OCI-LY1 (cell line): ENCODE measurements at regions not wholly inside any gene's neighbourhood (a gene's known extent, or its start where the extent isn't known, plus 50 kb on each side); places are given as distances from the start of the nearest gene placed in this dataset.

Source experiments
- H2AFZ ChIP-seq: fragments of 200-600 bp; sonication (generic), shearing (Covaris generic); 2 replicates; pipeline ENCODE4 v1.6.0; 2014; ENCODE audit warnings: antibody characterized with exemption, mild to moderate bottlenecking, low read length
- H3F3A ChIP-seq: fragments of 200-600 bp; sonication (generic), shearing (Covaris generic); 2 replicates; pipeline ENCODE4 v1.6.0; 2014; ENCODE audit warnings: mild to moderate bottlenecking, antibody characterized with exemption, low read length, moderate library complexity; ENCODE audit not compliant: insufficient read depth
- H3K27ac ChIP-seq: fragments of 200-600 bp; sonication (generic); 2 replicates; pipeline ENCODE4 v1.5.1; 2014; ENCODE audit warnings: low read length, mixed run types, mild to moderate bottlenecking, low read depth; ENCODE audit not compliant: poor library complexity, severe bottlenecking
- H3K27me3 ChIP-seq: fragments of 200-600 bp; sonication (generic); 2 replicates; pipeline ENCODE4 v1.6.0; 2014; ENCODE audit warnings: antibody characterized with exemption, mild to moderate bottlenecking, low read length, moderate library complexity; ENCODE audit not compliant: insufficient read depth
- H3K36me3 ChIP-seq: fragments of 200-600 bp; sonication (generic); 2 replicates; pipeline ENCODE4 v1.6.1; 2014; ENCODE audit warnings: mild to moderate bottlenecking, antibody characterized with exemption, low read length, moderate library complexity, mixed read lengths; ENCODE audit not compliant: insufficient read depth
- H3K4me1 ChIP-seq: fragments of 200-600 bp; sonication (generic); 2 replicates; pipeline ENCODE4 v1.5.1; 2014; ENCODE audit warnings: mild to moderate bottlenecking, low read length, moderate library complexity; ENCODE audit not compliant: insufficient read depth, severe bottlenecking
- H3K4me2 ChIP-seq: fragments of 200-600 bp; sonication (generic), shearing (Covaris generic); 2 replicates; pipeline ENCODE4 v1.6.1; 2014; ENCODE audit warnings: low read length
- H3K4me3 ChIP-seq: fragments of 200-600 bp; sonication (generic); 2 replicates; pipeline ENCODE4 v1.5.1; 2014; ENCODE audit warnings: low read length, low read depth, mild to moderate bottlenecking, mixed read lengths; ENCODE audit not compliant: poor library complexity, severe bottlenecking
- H3K79me2 ChIP-seq: fragments of 200-600 bp; shearing (Covaris generic); 2 replicates; pipeline ENCODE4 v1.6.1; 2016; ENCODE audit warnings: mixed run types, low read length, mixed read lengths; ENCODE audit not compliant: insufficient read depth
- H3K9ac ChIP-seq: fragments of 200-600 bp; sonication (generic), shearing (Covaris generic); 2 replicates; pipeline ENCODE4 v1.6.1; 2014; ENCODE audit warnings: mild to moderate bottlenecking, low read length, mixed read lengths
- H3K9me2 ChIP-seq: fragments of 200-600 bp; sonication (generic), shearing (Covaris generic); 2 replicates; pipeline ENCODE4 v1.6.1; 2014; ENCODE audit warnings: low read depth, mild to moderate bottlenecking, low read length, mixed read lengths
- H3K9me3 ChIP-seq: fragments of 200-600 bp; shearing (Covaris generic); 2 replicates; pipeline ENCODE4 v1.6.1; 2014; ENCODE audit warnings: low read length, mixed read lengths
- H4K20me1 ChIP-seq: fragments of 200-600 bp; sonication (generic), shearing (Covaris generic); 2 replicates; pipeline ENCODE4 v1.6.0; 2016; ENCODE audit warnings: mild to moderate bottlenecking, low read length; ENCODE audit not compliant: insufficient read depth
- CTCF ChIP-seq: fragments of 200-600 bp; sonication (generic), shearing (Covaris generic); IDR thresholded peaks from 2 replicates; pipeline ENCODE4 v1.5.1; 2017; ENCODE audit warnings: mild to moderate bottlenecking, antibody characterized with exemption, low read length, moderate library complexity, mixed read lengths
- EZH2 ChIP-seq: fragments of 200-600 bp; sonication (generic), shearing (Covaris generic); IDR thresholded peaks from 2 replicates; pipeline ENCODE4 v1.8.0; 2017; ENCODE audit warnings: borderline replicate concordance, mixed run types, mild to moderate bottlenecking, antibody characterized with exemption, low read length, moderate library complexity, mixed read lengths

GRCh38 chr18:52228166-52228565 lies 111.8 kb upstream of the DCC start:
- no peak overlapping the region for H3K4me2 ChIP-seq
- H4K20me1 ChIP-seq = no peaks in the 10 kb centered on the region
- H3K27ac ChIP-seq = no peak overlapping the region
- no peaks in the 10 kb centered on the region for H3K36me3 ChIP-seq
- no peak overlapping the region for H3K4me3 ChIP-seq
- no peaks in the 10 kb centered on the region for H3K9me2 ChIP-seq
- H3K9ac ChIP-seq = no peak overlapping the region
- TF ChIP-seq CTCF (no peak), EZH2 (no peak)
- H3K4me1 ChIP-seq = no peaks in the 10 kb centered on the region
- H2AFZ ChIP-seq = no peak overlapping the region
- no peaks in the 10 kb centered on the region for H3K27me3 ChIP-seq
- H3K9me3 ChIP-seq = no peaks in the 10 kb centered on the region
- no peaks in the 10 kb centered on the region for H3F3A ChIP-seq
- H3K79me2 ChIP-seq = no peaks in the 10 kb centered on the region

DNA sequence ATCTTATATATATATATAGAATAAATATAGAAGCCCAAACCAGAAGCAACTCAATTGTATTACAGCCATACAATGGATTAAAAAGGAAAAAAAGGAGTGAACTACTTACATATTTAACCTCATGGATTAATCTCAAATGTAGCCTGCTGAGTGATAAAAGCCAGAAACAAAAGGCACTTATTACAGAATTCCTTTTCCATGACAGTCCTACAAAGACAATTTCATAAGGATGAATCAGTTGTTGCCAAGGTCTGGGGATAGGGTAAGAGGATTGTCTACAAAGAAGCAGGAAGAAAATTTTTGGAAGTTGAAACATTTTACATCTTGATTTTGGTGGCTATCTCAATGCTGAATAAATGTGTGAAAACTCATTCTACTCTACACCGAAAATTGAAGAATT lies 103.9 kb upstream of the DCC start:
- no peaks in the 10 kb centered on the region for H4K20me1 ChIP-seq
- no peaks in the 10 kb centered on the region for H3K9me3 ChIP-seq
- no peak overlapping the region for H2AFZ ChIP-seq
- H3K4me2 ChIP-seq = no peak overlapping the region
- no peak overlapping the region for H3K4me3 ChIP-seq
- H3F3A ChIP-seq = no peaks in the 10 kb centered on the region
- H3K27me3 ChIP-seq = no peaks in the 10 kb centered on the region
- no peak overlapping the region for H3K27ac ChIP-seq
- H3K9ac ChIP-seq = no peak overlapping the region
- H3K36me3 ChIP-seq = no peaks in the 10 kb centered on the region
- TF ChIP-seq EZH2 = no peak
- TF ChIP-seq CTCF = no peak
- no peaks in the 10 kb centered on the region for H3K4me1 ChIP-seq
- H3K79me2 ChIP-seq = no peaks in the 10 kb centered on the region
- no peaks in the 10 kb centered on the region for H3K9me2 ChIP-seq

DNA sequence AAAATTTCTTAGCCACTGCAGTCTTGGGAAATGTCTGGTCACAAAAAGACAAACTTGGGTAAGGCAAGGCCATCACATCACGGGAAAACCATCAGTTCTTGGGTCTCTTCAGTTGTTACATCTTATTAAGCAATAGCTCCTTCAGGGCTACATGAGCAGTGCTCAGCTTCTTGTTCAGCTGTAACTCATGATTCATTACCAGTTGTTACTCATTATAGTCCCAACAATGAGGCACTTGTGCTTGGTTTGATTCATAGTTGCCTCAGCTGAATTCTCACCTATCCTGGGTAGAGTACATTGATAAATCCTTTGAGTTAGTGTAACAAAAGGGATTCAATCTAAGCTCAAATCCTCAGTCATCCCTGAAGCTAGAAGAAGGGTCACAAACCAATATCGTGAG lies 102.4 kb upstream of the DCC start:
- no peaks in the 10 kb centered on the region for H3K9me2 ChIP-seq
- no peak overlapping the region for H3K4me2 ChIP-seq
- TF ChIP-seq CTCF (no peak), EZH2 (no peak)
- no peaks in the 10 kb centered on the region for H3K4me1 ChIP-seq
- no peaks in the 10 kb centered on the region for H3K36me3 ChIP-seq
- H3K27ac ChIP-seq = no peak overlapping the region
- H3K79me2 ChIP-seq = no peaks in the 10 kb centered on the region
- no peak overlapping the region for H3K4me3 ChIP-seq
- H3K27me3 ChIP-seq = no peaks in the 10 kb centered on the region
- H3F3A ChIP-seq = no peaks in the 10 kb centered on the region
- H3K9ac ChIP-seq = no peak overlapping the region
- no peaks in the 10 kb centered on the region for H3K9me3 ChIP-seq
- H4K20me1 ChIP-seq = no peaks in the 10 kb centered on the region
- H2AFZ ChIP-seq = no peak overlapping the region
